ENCODE measurements at regions not wholly inside any gene's neighbourhood (a gene's known extent, or its start where the extent isn't known, plus 50 kb on each side); places are given as distances from the start of the nearest gene placed in this dataset.

- no peak for ATAC-seq
- H3K27ac ChIP-seq, result no peak overlapping the region
- no peak overlapping the region for H3K4me3 ChIP-seq
- no peaks in the 10 kb centered on the region for H3K36me3 ChIP-seq
- TF ChIP-seq CTCF (IDR thresholded peaks at IDR 0.05) (no peak), POLR2A (IDR thresholded peaks at IDR 0.05) (no peak)
- WGBS (ENCODE audit: insufficient coverage, low coverage, low lambda C conversion rate, missing lambda C conversion rate), result 41% methylated on average over 2 of the region's 2 CpGs
- intact Hi-C loops (cut with DNase I), result no loop called here
- no peak for DNase-seq
- H3K4me1 ChIP-seq, result no peaks in the 10 kb centered on the region
- H3K9me3 ChIP-seq, result no peaks in the 10 kb centered on the region
- H3K27me3 ChIP-seq, result no peaks in the 10 kb centered on the region
These were observed 471.8 kb upstream of the BRINP1 start for GRCh38 chr9:119841016-119841415.

GRCh38 chr9:119839888-119840287 lies 470.7 kb upstream of the BRINP1 start:
- TF ChIP-seq CTCF (IDR thresholded peaks at IDR 0.05), result no peak
- TF ChIP-seq POLR2A (IDR thresholded peaks at IDR 0.05), result no peak
- H3K4me3 ChIP-seq, result no peak overlapping the region
- intact Hi-C loops (cut with DNase I), result no loop called here
- no peaks in the 10 kb centered on the region for H3K9me3 ChIP-seq
- DNase-seq, result no peak
- no peak for ATAC-seq
- no peaks in the 10 kb centered on the region for H3K4me1 ChIP-seq
- WGBS (ENCODE audit: insufficient coverage, low coverage, low lambda C conversion rate, missing lambda C conversion rate), result 59% methylated on average over 3 of the region's 9 CpGs
- H3K36me3 ChIP-seq, result no peaks in the 10 kb centered on the region
- H3K27me3 ChIP-seq, result no peaks in the 10 kb centered on the region
- no peak overlapping the region for H3K27ac ChIP-seq

GRCh38 chr9:119838210-119838609 lies 469.0 kb upstream of the BRINP1 start:
- Histone ChIP-seq H3K36me3 (no peaks in the 10 kb centered on the region), H3K9me3 (no peaks in the 10 kb centered on the region), H3K4me1 (no peaks in the 10 kb centered on the region), H3K4me3 (no peak overlapping the region), H3K27ac (no peak overlapping the region), H3K27me3 (no peaks in the 10 kb centered on the region)
- DNase-seq (no peak), ATAC-seq (no peak)
- no peak for TF ChIP-seq POLR2A (IDR thresholded peaks at IDR 0.05)
- no peak for TF ChIP-seq CTCF (IDR thresholded peaks at IDR 0.05)
- WGBS (ENCODE audit: insufficient coverage, low coverage, low lambda C conversion rate, missing lambda C conversion rate), result 65% methylated on average over 5 of the region's 5 CpGs
- intact Hi-C loops (cut with DNase I), result no loop called here

GRCh38 chr9:119836036-119836435 lies 466.8 kb upstream of the BRINP1 start:
- intact Hi-C loops (cut with DNase I), result no loop called here
- TF ChIP-seq CTCF (IDR thresholded peaks at IDR 0.05) (no peak), POLR2A (IDR thresholded peaks at IDR 0.05) (no peak)
- DNase-seq, result no peak

GRCh38 chr9:119834064-119834620 lies 464.9 kb upstream of the BRINP1 start:
- no peak overlapping the region for H3K4me3 ChIP-seq
- intact Hi-C loops (cut with DNase I), result no loop called here
- 54% methylated on average over 6 of the region's 6 CpGs for WGBS (ENCODE audit: insufficient coverage, low coverage, low lambda C conversion rate, missing lambda C conversion rate)
- TF ChIP-seq POLR2A (IDR thresholded peaks at IDR 0.05) (no peak), CTCF (IDR thresholded peaks at IDR 0.05) (no peak)
- H3K27ac ChIP-seq, result no peak overlapping the region
- H3K36me3 ChIP-seq, result no peaks in the 10 kb centered on the region
- H3K9me3 ChIP-seq, result no peaks in the 10 kb centered on the region
- no peaks in the 10 kb centered on the region for H3K27me3 ChIP-seq
- H3K4me1 ChIP-seq, result no peaks in the 10 kb centered on the region
- DNase-seq (no peak), ATAC-seq (no peak)

More at GRCh38 chr9:119836036-119836435, 466.8 kb upstream of the BRINP1 start:
- Histone ChIP-seq H3K27me3 (no peaks in the 10 kb centered on the region), H3K27ac (no peak overlapping the region), H3K36me3 (no peaks in the 10 kb centered on the region), H3K9me3 (no peaks in the 10 kb centered on the region), H3K4me3 (no peak overlapping the region), H3K4me1 (no peaks in the 10 kb centered on the region)
- 34% methylated on average over 2 of the region's 3 CpGs for WGBS (ENCODE audit: insufficient coverage, low coverage, low lambda C conversion rate, missing lambda C conversion rate)
- ATAC-seq, result no peak
